ENCODE measurements at regions not wholly inside any gene's neighbourhood (a gene's known extent, or its start where the extent isn't known, plus 50 kb on each side); places are given as distances from the start of the nearest gene placed in this dataset.

GRCh38 chr4:86531440-86531839 lies 62.7 kb upstream of the PTPN13 start:
- TF ChIP-seq TCF7L2 (IDR thresholded peaks at IDR 0.05; ENCODE audit: low read depth, low read length) (no peak), SIN3A (IDR thresholded peaks at IDR 0.05; ENCODE audit: borderline replicate concordance, low read depth, low read length) (no peak), MEIS1 (CRISPR knock-in tag; IDR thresholded peaks at IDR 0.05; ENCODE audit: borderline replicate concordance) (no peak), HOMEZ (CRISPR knock-in tag; IDR thresholded peaks at IDR 0.05; ENCODE audit: low read depth) (no peak), ZNF501 (CRISPR knock-in tag; IDR thresholded peaks at IDR 0.05) (no peak), THAP8 (CRISPR knock-in tag; IDR thresholded peaks at IDR 0.05; ENCODE audit: borderline replicate concordance) (no peak), BRD4 (CRISPR knock-in tag; IDR thresholded peaks at IDR 0.05) (no peak), REST (IDR thresholded peaks at IDR 0.05; ENCODE audit: borderline replicate concordance in 1 of 2, low read depth in 1 of 2, low read length in 2 of 2) (no peak), ZSCAN29 (CRISPR knock-in tag; conservative IDR thresholded peaks at IDR 0.05) (no peak)
